ENCODE measurements at regions not wholly inside any gene's neighbourhood (a gene's known extent, or its start where the extent isn't known, plus 50 kb on each side); places are given as distances from the start of the nearest gene placed in this dataset.

DNA sequence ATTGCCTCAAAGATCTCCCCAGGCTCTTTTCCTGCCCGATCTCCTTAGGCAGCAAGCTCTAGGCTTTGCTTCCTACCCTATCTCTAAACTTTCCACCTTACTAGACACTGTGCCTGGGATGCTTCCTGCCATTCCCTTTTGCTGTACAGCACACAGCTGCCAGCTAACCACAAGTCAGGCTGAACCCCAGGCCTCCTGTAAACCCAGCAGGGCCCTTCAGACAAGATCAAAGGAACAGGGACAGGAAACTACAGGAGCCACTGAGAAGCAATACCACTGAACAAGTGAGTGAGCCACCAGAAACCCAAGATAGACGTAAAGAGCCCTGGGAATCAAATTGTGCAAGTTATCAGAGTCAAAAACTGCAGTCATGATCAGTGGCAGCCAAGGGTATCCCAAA lies 180.7 kb downstream of the SUCLG1 start:
- peaks cover 4% of the 10 kb centered on the region for H3K27me3 Mint-ChIP-seq

GRCh38 chr2:84276590-84277255 lies 182.4 kb downstream of the SUCLG1 start:
- Mint-ChIP-seq H3K36me3 (no peaks in the 10 kb centered on the region), H3K27ac (no peak overlapping the region), H3K4me1 (peaks cover 9% of the 10 kb centered on the region), H3K4me3 (no peak overlapping the region), H3K27me3 (peaks cover 4% of the 10 kb centered on the region), H3K9me3 (no peaks in the 10 kb centered on the region)
- POLR2A ChIA-PET: no interaction called here
- DNase-seq (no peak), ATAC-seq (ENCODE audit: low read depth) (no peak)

More for the DNA sequence above, 180.7 kb downstream of the SUCLG1 start:
- POLR2A ChIA-PET: no interaction called here
- ATAC-seq (ENCODE audit: low read depth) (no peak), DNase-seq (no peak)
- Mint-ChIP-seq H3K36me3 (no peaks in the 10 kb centered on the region), H3K4me1 (peaks cover 9% of the 10 kb centered on the region), H3K27ac (no peak overlapping the region), H3K4me3 (no peak overlapping the region), H3K9me3 (no peaks in the 10 kb centered on the region)

DNA sequence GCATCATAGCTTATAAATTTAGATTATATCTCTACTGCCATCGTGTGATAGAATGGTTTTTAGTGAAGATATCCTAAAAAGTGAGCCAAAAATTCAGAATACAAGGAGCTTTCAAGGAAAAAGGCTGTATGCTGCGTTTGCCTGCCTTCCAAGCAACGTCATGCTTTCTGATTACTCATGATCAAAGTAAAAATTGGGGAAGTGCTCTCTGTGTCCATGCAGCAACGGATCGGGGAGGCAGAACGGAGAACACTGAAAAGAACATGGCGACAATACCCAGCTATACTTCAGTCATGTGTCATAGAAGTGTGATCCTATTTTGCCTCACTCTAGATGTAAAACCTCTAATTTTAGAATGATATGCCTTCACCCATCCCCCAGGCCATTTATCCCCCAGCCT lies 185.7 kb downstream of the SUCLG1 start:
- Mint-ChIP-seq H3K36me3 (no peaks in the 10 kb centered on the region), H3K27ac (no peak overlapping the region), H3K9me3 (no peaks in the 10 kb centered on the region), H3K27me3 (peaks cover 2% of the 10 kb centered on the region), H3K4me1 (peaks cover 7% of the 10 kb centered on the region), H3K4me3 (no peak overlapping the region)
- ATAC-seq (ENCODE audit: low read depth) (no peak), DNase-seq (no peak)
- POLR2A ChIA-PET: no interaction called here

DNA sequence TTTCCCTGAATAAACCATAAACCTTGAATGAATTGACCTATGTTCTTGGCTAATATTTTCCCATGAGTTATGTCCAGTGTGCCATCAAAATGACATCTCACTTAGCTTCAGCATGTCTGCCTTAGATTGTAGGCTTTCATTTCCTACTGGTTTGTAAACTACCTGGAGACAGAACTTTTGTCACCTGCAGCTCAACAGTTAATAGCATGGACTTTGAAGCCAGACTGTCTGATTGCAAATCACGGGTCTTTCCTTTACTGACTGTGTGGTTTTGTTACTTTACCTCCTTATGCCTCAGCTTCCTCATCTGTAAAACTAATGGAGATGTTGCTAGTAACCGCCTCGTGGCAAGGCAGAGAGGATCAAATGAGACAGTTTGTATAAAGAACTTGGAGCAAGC lies 187.1 kb downstream of the SUCLG1 start:
- Mint-ChIP-seq H3K4me3 (no peak overlapping the region), H3K27me3 (peaks cover 2% of the 10 kb centered on the region), H3K9me3 (no peaks in the 10 kb centered on the region), H3K36me3 (no peaks in the 10 kb centered on the region), H3K4me1 (peaks cover 3% of the 10 kb centered on the region), H3K27ac (no peak overlapping the region)
- no peak for ATAC-seq (ENCODE audit: low read depth)
- no peak for DNase-seq
- POLR2A ChIA-PET: no interaction called here

- no peak for ATAC-seq (ENCODE audit: low read depth)
- DNase-seq: no peak
- Mint-ChIP-seq H3K27ac (no peak overlapping the region), H3K27me3 (peaks cover 4% of the 10 kb centered on the region), H3K4me3 (no peak overlapping the region), H3K36me3 (no peaks in the 10 kb centered on the region), H3K4me1 (no peaks in the 10 kb centered on the region), H3K9me3 (peaks cover 4% of the 10 kb centered on the region)
- POLR2A ChIA-PET: no interaction called here
Measured at GRCh38 chr2:84257831-84258230, 201.2 kb downstream of the SUCLG1 start.

DNA sequence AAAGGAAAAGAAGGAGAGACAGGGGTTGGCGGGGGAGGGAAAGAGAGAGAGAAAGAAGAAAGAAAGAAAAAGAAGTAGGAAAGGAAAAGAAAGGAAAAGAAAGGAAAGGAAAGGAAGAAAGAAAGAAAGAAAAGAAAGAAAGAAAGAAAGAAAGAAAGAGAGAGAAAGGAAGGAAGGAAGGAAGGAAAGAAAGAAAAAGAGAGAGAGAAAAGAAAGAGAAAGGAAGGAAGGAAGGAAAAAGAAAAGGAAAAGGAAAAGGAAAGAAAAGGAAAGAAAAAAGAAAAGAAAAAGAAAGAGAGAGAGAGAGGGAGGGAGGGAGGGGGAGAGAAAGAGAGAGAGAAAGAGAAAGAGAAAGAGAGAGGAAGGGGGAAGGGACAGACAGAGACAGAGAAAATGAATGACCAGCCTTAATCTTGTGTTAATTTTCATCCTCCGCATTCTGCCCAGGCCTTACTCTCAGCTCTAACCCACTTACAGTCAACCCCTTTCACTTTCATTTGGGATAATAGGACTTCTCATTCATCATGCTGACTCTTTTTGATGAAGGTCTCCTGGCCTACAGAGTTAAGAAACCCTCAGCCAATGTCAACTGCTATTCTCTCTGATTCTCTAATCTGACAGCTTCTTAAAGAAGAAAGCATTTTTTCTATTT lies 207.3 kb downstream of the SUCLG1 start:
- no peaks in the 10 kb centered on the region for H3K36me3 Mint-ChIP-seq
- H3K27me3 Mint-ChIP-seq: peaks cover 6% of the 10 kb centered on the region
- POLR2A ChIA-PET: no interaction called here
- H3K9me3 Mint-ChIP-seq: no peaks in the 10 kb centered on the region
- no peaks in the 10 kb centered on the region for H3K4me1 Mint-ChIP-seq
- ATAC-seq (ENCODE audit: low read depth): no peak
- H3K4me3 Mint-ChIP-seq: no peak overlapping the region
- no peak for DNase-seq
- no peak overlapping the region for H3K27ac Mint-ChIP-seq

DNA sequence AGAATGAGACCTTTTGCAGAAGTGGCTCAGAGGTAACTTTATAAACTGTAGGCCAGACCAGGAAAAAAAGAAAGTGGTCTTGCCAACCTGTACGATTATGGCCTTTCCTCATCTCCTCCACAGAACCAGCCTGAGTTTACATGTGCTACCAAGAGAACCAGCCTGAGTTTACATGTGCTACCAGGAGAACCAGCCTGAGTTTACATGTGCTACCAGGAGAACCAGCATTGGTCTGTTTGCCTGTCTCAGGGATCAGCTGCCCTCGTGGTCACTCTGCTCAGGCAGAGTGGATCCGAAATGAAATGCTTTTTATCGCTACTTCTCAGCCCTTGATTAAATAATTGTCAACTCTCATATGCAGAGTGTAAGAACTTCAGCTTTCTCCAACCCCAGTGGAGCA lies 209.9 kb downstream of the SUCLG1 start:
- no peak overlapping the region for H3K4me3 Mint-ChIP-seq
- ATAC-seq (ENCODE audit: low read depth) (no peak), DNase-seq (no peak)
- H3K27me3 Mint-ChIP-seq: peaks cover 4% of the 10 kb centered on the region
- H3K4me1 Mint-ChIP-seq: no peaks in the 10 kb centered on the region
- H3K9me3 Mint-ChIP-seq: no peaks in the 10 kb centered on the region
- POLR2A ChIA-PET: no interaction called here
- no peaks in the 10 kb centered on the region for H3K36me3 Mint-ChIP-seq
- no peak overlapping the region for H3K27ac Mint-ChIP-seq

- no peak overlapping the region for H3K27ac Mint-ChIP-seq
- H3K27me3 Mint-ChIP-seq: peaks cover 4% of the 10 kb centered on the region
- no peak for DNase-seq
- no peaks in the 10 kb centered on the region for H3K9me3 Mint-ChIP-seq
- no peak overlapping the region for H3K4me3 Mint-ChIP-seq
- no peaks in the 10 kb centered on the region for H3K4me1 Mint-ChIP-seq
- no peak for ATAC-seq (ENCODE audit: low read depth)
- H3K36me3 Mint-ChIP-seq: no peaks in the 10 kb centered on the region
- POLR2A ChIA-PET: interaction anchor here (0.6 kb wide), 1 partner anchor 1140 kb away, joined by 4 read pairs; no protein-coding TSS in a partner anchor
Measured at GRCh38 chr2:84247532-84247931, 211.5 kb downstream of the SUCLG1 start.

DNA sequence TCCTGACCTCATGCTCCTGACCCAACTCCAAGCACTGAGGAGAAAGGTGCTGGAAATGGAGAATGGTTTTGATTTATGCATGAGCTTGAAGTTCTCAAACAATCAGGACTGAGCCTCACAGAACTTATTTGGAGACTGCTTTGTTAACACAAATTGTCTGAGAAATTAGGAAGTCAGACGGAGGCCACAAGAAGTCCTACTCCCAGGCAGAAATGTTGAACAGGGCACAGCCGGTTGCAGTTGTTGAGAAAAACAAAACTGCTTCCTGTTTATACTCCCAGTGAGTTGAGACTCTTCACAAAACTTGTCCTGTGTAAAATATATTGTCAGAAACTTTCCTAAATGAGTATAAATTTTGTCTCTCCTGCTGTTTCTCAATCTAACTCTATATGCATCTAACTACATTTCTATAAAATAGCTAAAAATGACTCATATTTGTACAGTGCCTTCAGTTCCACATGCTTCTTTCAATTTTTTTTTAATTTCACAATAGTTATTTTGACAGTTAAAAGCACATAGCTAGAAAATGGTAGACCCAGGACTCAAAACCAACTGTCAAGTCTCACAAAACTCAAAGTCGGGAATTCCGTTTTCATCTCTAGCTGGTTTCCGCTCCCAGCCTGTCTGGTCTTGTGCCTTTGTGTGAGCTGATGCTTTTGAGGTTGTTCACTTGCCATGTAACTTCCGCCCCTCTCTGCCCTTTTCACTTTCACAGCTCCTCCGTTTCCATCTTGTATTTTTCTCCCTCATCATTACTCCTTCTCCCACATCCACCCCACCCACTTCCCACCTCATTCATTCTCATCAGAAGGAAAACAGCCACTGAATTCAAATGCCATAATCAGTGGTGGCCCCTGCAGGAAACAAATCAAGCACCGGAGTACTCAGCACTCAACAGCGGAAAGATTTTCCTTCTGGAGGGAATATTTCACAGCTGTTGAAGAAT lies 215.0 kb downstream of the SUCLG1 start:
- ATAC-seq (ENCODE audit: low read depth): no peak
- Mint-ChIP-seq H3K4me3 (no peak overlapping the region), H3K9me3 (no peaks in the 10 kb centered on the region), H3K27me3 (peaks cover 4% of the 10 kb centered on the region), H3K36me3 (no peaks in the 10 kb centered on the region), H3K27ac (no peak overlapping the region), H3K4me1 (no peaks in the 10 kb centered on the region)
- POLR2A ChIA-PET: no interaction called here
- no peak for DNase-seq

GRCh38 chr2:84238907-84239306 lies 220.2 kb downstream of the SUCLG1 start:
- DNase-seq (no peak), ATAC-seq (ENCODE audit: low read depth) (no peak)
- Mint-ChIP-seq H3K27ac (no peak overlapping the region), H3K4me3 (no peak overlapping the region), H3K4me1 (no peaks in the 10 kb centered on the region), H3K9me3 (no peaks in the 10 kb centered on the region), H3K36me3 (no peaks in the 10 kb centered on the region), H3K27me3 (no peaks in the 10 kb centered on the region)
- POLR2A ChIA-PET: no interaction called here

DNA sequence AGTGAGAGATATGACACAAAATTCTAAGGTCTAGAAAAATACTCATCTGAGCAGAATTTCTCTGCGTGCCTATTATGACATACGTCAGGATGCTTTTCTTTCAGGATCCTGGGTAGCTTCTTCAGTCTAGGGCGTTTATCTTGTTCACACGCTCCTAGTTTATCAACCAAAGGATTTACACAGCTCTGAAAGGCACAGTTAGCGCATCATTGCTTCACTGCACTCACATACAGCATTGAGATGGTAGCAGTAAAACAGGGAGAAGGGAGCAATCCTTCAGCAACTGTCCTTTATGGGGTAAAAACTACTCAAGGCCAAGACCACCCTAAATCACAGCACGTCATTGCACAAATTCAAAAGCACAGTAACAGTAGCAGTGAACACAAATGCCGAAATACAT lies 222.8 kb downstream of the SUCLG1 start:
- DNase-seq: no peak
- no peaks in the 10 kb centered on the region for H3K36me3 Mint-ChIP-seq
- H3K4me3 Mint-ChIP-seq: no peak overlapping the region
- ATAC-seq (ENCODE audit: low read depth): no peak
- no peaks in the 10 kb centered on the region for H3K9me3 Mint-ChIP-seq
- H3K4me1 Mint-ChIP-seq: no peaks in the 10 kb centered on the region
- POLR2A ChIA-PET: no interaction called here
- no peak overlapping the region for H3K27ac Mint-ChIP-seq
- H3K27me3 Mint-ChIP-seq: peaks cover 4% of the 10 kb centered on the region

DNA sequence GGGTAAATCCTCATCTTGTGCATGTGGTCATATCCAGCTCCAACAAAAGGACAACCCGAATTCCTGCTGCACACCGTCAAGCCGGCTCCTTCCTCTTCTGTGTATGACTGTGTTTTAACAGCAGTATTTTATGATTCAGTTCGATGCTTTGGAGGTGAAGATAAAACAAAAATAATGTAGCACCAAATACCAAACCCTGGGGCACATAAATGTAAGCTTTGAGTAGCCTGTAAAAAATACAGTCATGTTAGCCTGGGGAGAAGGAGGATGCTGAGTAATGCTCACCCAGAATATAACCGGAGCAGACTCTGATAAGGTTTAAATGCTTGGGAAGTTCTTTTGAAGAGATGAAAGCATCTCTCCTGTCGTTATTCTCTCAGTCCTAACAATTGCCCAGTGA lies 225.0 kb downstream of the SUCLG1 start:
- Mint-ChIP-seq H3K4me3 (no peak overlapping the region), H3K27me3 (peaks cover 4% of the 10 kb centered on the region), H3K9me3 (no peaks in the 10 kb centered on the region), H3K27ac (no peak overlapping the region), H3K36me3 (no peaks in the 10 kb centered on the region), H3K4me1 (no peaks in the 10 kb centered on the region)
- POLR2A ChIA-PET: no interaction called here
- DNase-seq: no peak
- no peak for ATAC-seq (ENCODE audit: low read depth)

GRCh38 chr2:84231478-84231877 lies 227.6 kb downstream of the SUCLG1 start:
- no peak overlapping the region for H3K4me3 Mint-ChIP-seq
- no peaks in the 10 kb centered on the region for H3K4me1 Mint-ChIP-seq
- peaks cover 4% of the 10 kb centered on the region for H3K27me3 Mint-ChIP-seq
- H3K36me3 Mint-ChIP-seq: no peaks in the 10 kb centered on the region
- no peak for DNase-seq
- ATAC-seq (ENCODE audit: low read depth): no peak
- H3K9me3 Mint-ChIP-seq: no peaks in the 10 kb centered on the region
- H3K27ac Mint-ChIP-seq: no peak overlapping the region
- POLR2A ChIA-PET: no interaction called here

DNA sequence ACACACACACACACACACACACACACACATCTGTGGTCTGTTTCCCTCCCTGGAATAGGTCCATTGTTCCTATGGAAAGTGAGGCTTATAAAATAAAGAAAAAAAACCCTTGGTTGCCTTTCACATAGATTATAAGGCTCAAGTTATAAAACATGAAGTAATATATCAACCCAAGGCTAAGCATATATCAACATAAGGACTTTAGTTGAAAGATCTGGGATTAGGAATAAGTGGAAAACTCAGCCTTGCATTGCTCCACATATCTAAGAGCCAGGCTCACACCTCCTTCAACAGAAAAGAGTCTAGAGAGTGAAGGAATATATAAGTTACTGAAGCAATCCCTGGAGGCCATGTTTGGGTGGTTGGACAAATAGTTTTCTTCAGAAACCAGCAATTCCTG lies 235.0 kb downstream of the SUCLG1 start:
- Mint-ChIP-seq H3K27me3 (peaks cover 4% of the 10 kb centered on the region), H3K36me3 (no peaks in the 10 kb centered on the region), H3K27ac (no peak overlapping the region), H3K9me3 (no peaks in the 10 kb centered on the region), H3K4me1 (no peaks in the 10 kb centered on the region), H3K4me3 (no peak overlapping the region)
- POLR2A ChIA-PET: no interaction called here
- no peak for ATAC-seq (ENCODE audit: low read depth)
- DNase-seq: no peak

All from activated naive CD8-positive, alpha-beta T cell treated with anti-CD3 and anti-CD28 coated beads, Interleukin-2, amount 10 ng/mL, durations not matched to agents 7 days and 5 days (primary cell).